Nephron (organoid): ENCODE measurements at regions not wholly inside any gene's neighbourhood (a gene's known extent, or its start where the extent isn't known, plus 50 kb on each side); places are given as distances from the start of the nearest gene placed in this dataset.

Experiments used
- H3K27ac Mint-ChIP-seq, 3 experiments: 2 replicates each; pipeline ENCODE4 v1.8.0; 2020; ENCODE audit warnings: mixed read lengths in 3 of 3, mild to moderate bottlenecking in 2 of 3, moderate library complexity in 1 of 3
- H3K27me3 Mint-ChIP-seq: 2 replicates; pipeline ENCODE4 v1.8.0; 2021; ENCODE audit warnings: low read depth, mild to moderate bottlenecking, moderate library complexity, mixed read lengths
- H3K36me3 Mint-ChIP-seq: 2 replicates; pipeline ENCODE4 v1.8.0; 2020; ENCODE audit warnings: low read depth, mixed read lengths
- H3K4me1 Mint-ChIP-seq: 2 replicates; pipeline ENCODE4 v1.8.0; 2020; ENCODE audit warnings: mixed read lengths
- H3K4me3 Mint-ChIP-seq, 3 experiments: 2 replicates each; pipeline ENCODE4 v1.8.0; 2020; ENCODE audit warnings: mild to moderate bottlenecking in 3 of 3, mixed read lengths in 3 of 3, moderate library complexity in 2 of 3
- H3K9me3 Mint-ChIP-seq: 2 replicates; pipeline ENCODE4 v1.8.0; 2020; ENCODE audit warnings: mixed read lengths
- CTCF ChIP-seq, 3 experiments: fragments of 200-600 bp; sonication (generic); IDR thresholded peaks; one replicate each; pipeline ENCODE4 v1.5.0; 2021; ENCODE audit warnings: antibody characterized with exemption in 3 of 3; ENCODE audit not compliant: unreplicated experiment in 3 of 3

DNA sequence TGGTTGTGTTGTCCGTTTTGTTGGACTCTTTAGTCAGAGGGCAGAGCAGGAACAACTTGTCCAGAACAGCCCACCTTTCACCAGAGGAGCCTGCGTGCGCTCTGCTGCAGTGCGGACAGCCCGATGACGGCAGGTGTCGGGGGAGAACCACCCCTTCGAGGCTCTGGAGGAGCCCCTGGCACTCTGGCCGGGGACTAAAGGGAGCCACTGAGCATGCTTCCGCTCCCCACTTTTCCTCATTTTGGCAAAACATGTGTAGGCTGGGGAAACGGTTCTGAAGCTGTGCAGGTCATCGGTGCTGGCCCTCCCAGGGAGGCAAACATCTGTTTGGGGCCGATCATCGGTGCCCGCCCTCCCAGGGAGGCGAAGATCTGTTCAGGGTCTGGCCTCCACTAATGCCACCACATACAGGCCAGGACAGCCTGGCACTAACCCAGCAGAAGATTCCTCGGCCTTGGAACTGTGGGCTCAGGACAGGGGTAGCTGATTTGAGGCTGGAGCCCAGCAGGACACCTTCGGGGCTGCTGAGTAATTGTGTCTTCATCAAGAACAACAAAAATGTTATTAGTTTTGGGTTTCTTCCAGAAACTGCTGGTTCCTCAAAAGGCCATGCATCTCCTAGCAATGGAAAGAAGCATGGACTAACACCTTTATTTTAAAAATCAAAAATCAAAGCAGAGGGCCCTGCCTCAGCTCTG lies 124.4 kb upstream of the TCERG1L start:
- Mint-ChIP-seq H3K9me3 (no peaks in the 10 kb centered on the region), H3K4me3 (peak overlapping the region in 1 of 3 experiments; percentile 5), H3K27ac (peak overlapping the region; percentile 70 to 81 (median 80)), H3K4me1 (peaks cover 50% of the 10 kb centered on the region), H3K27me3 (peaks cover 49% of the 10 kb centered on the region), H3K36me3 (no peaks in the 10 kb centered on the region)
- TF ChIP-seq CTCF (IDR thresholded peaks at IDR 0.05; ENCODE audit: unreplicated experiment in 3 of 3), result no peak

- Mint-ChIP-seq H3K27me3 (peaks cover 53% of the 10 kb centered on the region), H3K4me3 (peak overlapping the region in 2 of 3 experiments; percentile 5 to 10), H3K27ac (peak overlapping the region; percentile 70 to 81 (median 80)), H3K36me3 (no peaks in the 10 kb centered on the region), H3K9me3 (no peaks in the 10 kb centered on the region), H3K4me1 (peaks cover 44% of the 10 kb centered on the region)
- TF ChIP-seq CTCF (IDR thresholded peaks at IDR 0.05; ENCODE audit: unreplicated experiment in 3 of 3), result no peak
Observed at GRCh38 chr10:131436458-131436857, 124.9 kb upstream of the TCERG1L start.

- H3K27ac Mint-ChIP-seq, result peak overlapping the region in 2 of 3 experiments; percentile 46 to 77
- no peaks in the 10 kb centered on the region for H3K9me3 Mint-ChIP-seq
- peak overlapping the region in 1 of 3 experiments; percentile 21 for H3K4me3 Mint-ChIP-seq
- TF ChIP-seq CTCF (IDR thresholded peaks at IDR 0.05; ENCODE audit: unreplicated experiment in 3 of 3), result no peak
- H3K36me3 Mint-ChIP-seq, result no peaks in the 10 kb centered on the region
- peaks cover 54% of the 10 kb centered on the region for H3K27me3 Mint-ChIP-seq
- peaks cover 36% of the 10 kb centered on the region for H3K4me1 Mint-ChIP-seq
Observed at GRCh38 chr10:131437556-131438475, 126.3 kb upstream of the TCERG1L start.

- Mint-ChIP-seq H3K27me3 (peaks cover 52% of the 10 kb centered on the region), H3K4me1 (peaks cover 32% of the 10 kb centered on the region), H3K9me3 (no peaks in the 10 kb centered on the region), H3K27ac (peak overlapping the region in 1 of 3 experiments; percentile 56), H3K4me3 (no peak overlapping the region), H3K36me3 (no peaks in the 10 kb centered on the region)
- TF ChIP-seq CTCF (IDR thresholded peaks at IDR 0.05; ENCODE audit: unreplicated experiment in 3 of 3), result no peak
Observed at GRCh38 chr10:131438665-131439064, 127.1 kb upstream of the TCERG1L start.

DNA sequence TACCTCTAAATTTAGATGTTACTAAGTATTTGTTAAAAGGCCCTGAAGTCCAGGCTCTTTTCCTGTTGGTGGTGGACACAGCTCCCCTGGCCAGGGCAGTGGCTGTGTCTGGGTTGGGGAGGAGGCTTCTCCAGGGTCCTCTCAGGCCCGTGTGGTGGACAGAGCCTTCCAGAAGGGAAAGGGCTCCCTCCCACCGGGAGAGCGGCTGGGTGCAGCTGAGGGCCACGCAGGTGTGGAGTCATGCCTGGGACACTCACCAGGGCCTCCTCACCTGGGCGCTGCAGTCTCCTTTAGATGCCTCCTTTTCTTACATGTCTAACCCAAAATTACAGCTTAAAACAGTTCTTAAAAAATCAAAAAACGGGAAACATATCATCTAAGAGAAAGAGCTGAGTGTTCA lies 128.2 kb upstream of the TCERG1L start:
- no peak overlapping the region for H3K27ac Mint-ChIP-seq
- H3K27me3 Mint-ChIP-seq, result peaks cover 52% of the 10 kb centered on the region
- TF ChIP-seq CTCF (IDR thresholded peaks at IDR 0.05; ENCODE audit: unreplicated experiment in 3 of 3), result no peak
- H3K4me3 Mint-ChIP-seq, result no peak overlapping the region
- peaks cover 32% of the 10 kb centered on the region for H3K4me1 Mint-ChIP-seq
- H3K9me3 Mint-ChIP-seq, result no peaks in the 10 kb centered on the region
- no peaks in the 10 kb centered on the region for H3K36me3 Mint-ChIP-seq
